Brain microvascular endothelial cell (primary cell): ENCODE measurements at regions not wholly inside any gene's neighbourhood (a gene's known extent, or its start where the extent isn't known, plus 50 kb on each side); places are given as distances from the start of the nearest gene placed in this dataset.
"Not testable (repeated sequence)": the region's sequence is repeated elsewhere in the genome, so short reads cannot be mapped to it uniquely, and the experiment has no call there.

Source experiments
- DNase-seq: peaks from one replicate; pipeline ENCODE4 v3.0.0-alpha.2; 2020
- H3K27ac ChIP-seq: fragments of 250-450 bp; sonication (Bioruptor Pico); 2 replicates; pipeline ENCODE4 v1.5.1; 2020; ENCODE audit warnings: mild to moderate bottlenecking, moderate library complexity
- H3K27me3 ChIP-seq: fragments of 250-450 bp; sonication (Bioruptor Pico); replicated peaks from 2 replicates; pipeline ENCODE4 v1.5.1; 2020; ENCODE audit warnings: mild to moderate bottlenecking
- H3K36me3 ChIP-seq: fragments of 250-450 bp; sonication (Bioruptor Pico); replicated peaks from 2 replicates; pipeline ENCODE4 v1.5.1; 2020; ENCODE audit warnings: mild to moderate bottlenecking
- H3K4me3 ChIP-seq: 2 replicates; pipeline ENCODE4 v1.5.1; 2011; ENCODE audit warnings: low read depth, mild to moderate bottlenecking, control low read depth, low read length, moderate library complexity
- CTCF ChIP-seq: IDR thresholded peaks from 2 replicates; pipeline ENCODE4 v1.5.1; 2011; ENCODE audit warnings: low read depth, mild to moderate bottlenecking, moderate library complexity, low read length, control low read depth, inconsistent platforms; ENCODE audit errors: missing control alignments
- in situ Hi-C: cut with HindIII; loops from 2 replicates; pipeline ENCODE4 v1.10.0; 2017; ENCODE audit warnings: low sequenced_read_pairs, low pct_ligation_motif_present

- in situ Hi-C loops, result no loop called here
- H3K4me3 ChIP-seq, result no peak overlapping the region
- no peaks in the 10 kb centered on the region for H3K36me3 ChIP-seq
- no peak for DNase-seq
- no peaks in the 10 kb centered on the region for H3K27me3 ChIP-seq
- no peak for TF ChIP-seq CTCF
- no peak overlapping the region for H3K27ac ChIP-seq
Measured at GRCh38 chr20:54933212-54933904, 458.0 kb downstream of the DOK5 start.

DNA sequence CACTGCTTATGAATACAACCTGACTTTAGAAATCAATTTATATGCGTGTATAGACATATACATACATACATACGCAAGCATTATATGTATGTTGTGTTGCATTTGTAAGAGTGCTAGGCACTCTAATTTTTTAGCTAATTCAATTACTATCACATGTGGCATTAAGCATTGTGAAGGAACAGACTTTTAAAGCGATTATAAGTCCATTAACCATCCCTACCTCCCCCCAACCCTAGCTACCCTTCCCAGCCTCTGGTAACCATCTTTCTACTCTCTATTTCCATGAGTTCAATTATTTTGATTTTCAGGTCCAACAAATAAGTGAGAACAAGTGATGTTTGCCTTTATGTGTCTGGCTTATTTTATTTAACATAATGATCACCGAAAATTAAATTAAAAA, 453.8 kb downstream of the DOK5 start:
- no peak overlapping the region for H3K4me3 ChIP-seq
- no peak overlapping the region for H3K27ac ChIP-seq
- no peaks in the 10 kb centered on the region for H3K27me3 ChIP-seq
- TF ChIP-seq CTCF, result no peak
- DNase-seq, result no peak
- in situ Hi-C loops, result no loop called here
- H3K36me3 ChIP-seq, result no peaks in the 10 kb centered on the region

- Histone ChIP-seq H3K4me3 (no peak overlapping the region), H3K27ac (no peak overlapping the region), H3K27me3 (no peaks in the 10 kb centered on the region), H3K36me3 (no peaks in the 10 kb centered on the region)
- no peak for TF ChIP-seq CTCF
- no peak for DNase-seq
- in situ Hi-C loops, result no loop called here
Measured at GRCh38 chr20:54928564-54928963, 453.2 kb downstream of the DOK5 start.

- in situ Hi-C loops, result no loop called here
- Histone ChIP-seq H3K27ac (no peak overlapping the region), H3K4me3 (no peak overlapping the region), H3K36me3 (no peaks in the 10 kb centered on the region), H3K27me3 (no peaks in the 10 kb centered on the region)
- TF ChIP-seq CTCF, result no peak
- no peak for DNase-seq
Measured at GRCh38 chr20:54922636-54923035, 447.2 kb downstream of the DOK5 start.

DNA sequence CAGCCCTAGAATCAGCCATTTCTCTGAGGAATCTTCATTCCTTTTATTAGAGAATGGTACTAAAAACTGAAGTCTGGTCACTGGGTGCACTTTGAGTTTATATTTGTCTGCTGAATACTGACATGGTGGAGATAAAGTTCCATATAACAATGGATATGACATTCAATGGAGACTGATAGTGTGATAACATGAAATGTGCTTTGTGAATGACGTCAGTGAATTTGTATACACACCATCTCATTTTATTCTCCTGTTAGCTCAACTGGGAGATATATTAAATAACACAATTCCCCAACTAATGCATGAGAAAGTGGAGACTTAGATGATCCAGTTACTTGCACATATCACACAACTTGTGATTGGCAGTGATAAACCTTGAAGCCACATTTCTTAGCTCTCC, 446.7 kb downstream of the DOK5 start:
- H3K36me3 ChIP-seq, result no peaks in the 10 kb centered on the region
- no peak overlapping the region for H3K4me3 ChIP-seq
- no peak for DNase-seq
- no peak overlapping the region for H3K27ac ChIP-seq
- in situ Hi-C loops, result no loop called here
- H3K27me3 ChIP-seq, result no peaks in the 10 kb centered on the region
- no peak for TF ChIP-seq CTCF

DNA sequence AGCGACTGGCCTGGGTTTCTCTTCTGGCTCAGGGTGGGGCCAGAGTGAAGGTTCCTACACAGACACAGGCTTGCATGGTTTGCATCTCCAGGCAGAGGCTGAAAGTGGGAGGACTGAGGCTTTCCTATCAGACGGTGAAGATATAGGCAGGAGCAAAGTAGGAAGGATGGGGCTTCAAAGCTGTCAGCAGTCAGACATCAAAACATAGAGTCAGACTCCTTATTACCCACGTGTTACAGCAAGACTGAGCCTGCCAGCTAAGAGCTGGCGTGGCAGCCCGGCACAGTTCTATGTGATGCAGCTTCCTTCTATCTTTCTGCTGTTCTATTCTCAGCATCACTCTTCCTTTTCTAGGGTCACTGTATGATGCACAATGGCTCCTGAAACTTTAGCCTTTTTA, 445.1 kb downstream of the DOK5 start:
- in situ Hi-C loops, result no loop called here

DNA sequence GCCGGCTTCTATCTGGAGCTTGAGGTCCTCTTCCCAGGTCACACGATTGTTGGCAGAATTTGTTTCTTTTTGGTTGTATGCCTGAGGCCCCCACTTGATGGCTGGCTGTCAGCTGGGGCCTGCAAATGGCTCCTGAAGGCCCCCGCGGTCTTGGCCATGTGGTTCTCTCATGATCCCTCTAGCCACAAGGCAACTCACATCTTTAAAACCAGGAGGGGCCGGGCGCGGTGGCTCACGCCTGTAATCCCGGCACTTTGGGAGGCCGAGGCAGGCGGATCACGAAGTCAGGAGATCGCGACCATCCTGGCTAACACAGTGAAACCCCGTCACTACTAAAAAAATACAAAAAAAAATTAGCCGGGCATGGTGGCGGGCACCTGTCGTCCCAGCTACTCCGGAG, 443.6 kb downstream of the DOK5 start:
- H3K27ac ChIP-seq, DNase-seq, H3K4me3 ChIP-seq, H3K36me3 ChIP-seq, H3K27me3 ChIP-seq, in situ Hi-C loops: not testable (repeated sequence)

More for the DNA sequence above, 445.1 kb downstream of the DOK5 start:
- no peak for DNase-seq
- H3K36me3 ChIP-seq, result no peaks in the 10 kb centered on the region
- no peak overlapping the region for H3K4me3 ChIP-seq
- no peak for TF ChIP-seq CTCF
- no peaks in the 10 kb centered on the region for H3K27me3 ChIP-seq
- no peak overlapping the region for H3K27ac ChIP-seq
